GM18520 (cell line): ENCODE measurements at regions not wholly inside any gene's neighbourhood (a gene's known extent, or its start where the extent isn't known, plus 50 kb on each side); places are given as distances from the start of the nearest gene placed in this dataset.

Experiments used
- ATAC-seq: cut with Tn5 transposase; IDR thresholded peaks from one replicate; pipeline ENCODE4 v1.9.1; 2021; ENCODE audit not compliant: unreplicated experiment

GRCh38 chr5:173826086-173826427 lies 62.1 kb upstream of the CPEB4 start:
- ATAC-seq, result no peak

GRCh38 chr5:173826428-173827350 lies 61.5 kb upstream of the CPEB4 start:
- no peak for ATAC-seq

DNA sequence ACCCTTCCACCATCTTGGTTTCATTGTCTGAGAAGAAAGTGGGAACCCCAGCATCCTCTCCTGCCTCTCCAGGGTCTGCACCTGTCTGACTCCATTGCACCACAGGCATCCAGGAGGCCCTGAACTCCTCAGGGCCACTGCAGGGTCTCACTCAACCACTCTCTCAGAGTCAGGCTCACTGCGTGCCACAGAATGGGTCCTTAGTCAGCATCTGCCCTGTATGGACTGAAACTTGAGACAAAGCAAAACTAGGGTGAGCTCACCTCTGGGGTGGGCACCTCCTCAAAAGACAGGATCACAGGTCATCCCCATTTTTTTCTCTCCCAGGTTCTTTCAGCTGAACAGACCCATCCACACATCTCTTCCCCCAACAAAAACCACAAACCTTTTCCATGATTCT lies 59.2 kb upstream of the CPEB4 start:
- ATAC-seq, result no peak

DNA sequence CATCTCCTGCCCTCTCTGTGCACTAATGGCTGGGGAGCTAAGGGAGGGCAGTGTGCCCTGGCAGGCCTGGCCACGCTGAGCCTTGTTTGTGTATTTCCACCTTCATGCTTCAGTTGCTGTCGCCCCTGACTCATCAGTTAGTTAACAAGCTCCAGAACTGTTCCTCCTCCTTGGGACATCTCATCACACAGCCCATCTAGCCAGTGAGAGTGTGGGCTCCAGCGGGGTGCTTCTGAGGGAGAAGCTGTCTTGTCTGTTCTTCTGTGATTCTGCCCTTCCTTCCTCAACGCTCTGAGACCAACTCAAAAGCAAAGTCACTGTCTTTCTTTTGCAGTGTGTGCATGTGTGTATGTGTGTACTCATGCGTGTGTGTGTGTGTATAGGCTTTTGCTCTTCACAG lies 58.3 kb upstream of the CPEB4 start:
- peak; percentile 40 for ATAC-seq

DNA sequence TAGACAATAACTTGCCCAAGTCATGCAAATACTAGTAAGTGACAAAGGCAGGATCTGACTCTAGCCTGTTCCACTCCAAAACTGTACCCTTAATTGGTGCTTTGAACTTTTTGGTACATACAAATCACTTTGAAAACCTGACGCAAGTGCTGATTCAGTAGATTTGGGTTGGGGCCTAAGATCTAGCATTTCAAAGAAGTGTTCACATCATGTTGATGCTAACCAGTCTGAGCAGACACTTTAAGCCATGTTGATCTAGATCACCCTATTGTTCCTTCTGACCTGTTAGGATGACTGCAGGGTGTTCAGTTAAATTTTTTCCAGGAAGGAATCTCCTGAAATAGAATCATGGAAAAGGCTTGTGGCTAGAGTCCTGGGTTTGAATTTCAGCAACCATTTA lies 57.7 kb upstream of the CPEB4 start:
- peak; percentile 19 for ATAC-seq

DNA sequence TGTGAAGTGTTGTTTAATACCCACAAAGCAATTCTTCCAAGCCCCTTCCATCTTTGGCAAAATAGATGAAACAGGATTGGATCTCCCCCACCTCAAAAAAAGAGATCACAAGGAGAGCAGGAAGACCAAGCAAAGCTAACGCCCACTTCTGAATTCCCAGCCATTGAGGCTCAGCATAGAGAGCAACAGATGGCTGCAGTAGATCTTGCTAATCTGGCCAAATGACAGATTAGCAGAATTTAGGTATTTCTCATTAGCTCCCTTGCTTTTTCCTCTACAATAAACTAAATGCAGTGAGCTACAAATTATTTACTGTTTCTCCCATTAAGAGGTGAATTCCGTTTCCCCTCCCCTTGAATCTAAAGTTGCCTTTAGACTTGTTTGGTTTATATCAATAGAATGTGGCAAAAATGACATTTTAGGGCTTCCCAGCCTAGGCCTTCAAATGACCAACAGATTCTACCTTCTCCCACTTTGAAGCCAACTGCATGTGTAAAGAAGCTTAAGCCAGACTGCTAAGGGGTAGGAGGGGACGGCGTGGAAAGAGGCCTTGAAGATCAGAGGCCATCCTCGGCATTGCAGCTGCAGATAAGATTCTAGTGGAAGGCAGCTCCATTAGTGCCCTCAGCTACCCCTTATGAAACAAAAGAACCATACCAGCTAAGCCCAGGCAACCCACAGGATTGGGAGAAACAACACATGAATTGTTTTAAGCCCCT lies 56.8 kb upstream of the CPEB4 start:
- no peak for ATAC-seq

DNA sequence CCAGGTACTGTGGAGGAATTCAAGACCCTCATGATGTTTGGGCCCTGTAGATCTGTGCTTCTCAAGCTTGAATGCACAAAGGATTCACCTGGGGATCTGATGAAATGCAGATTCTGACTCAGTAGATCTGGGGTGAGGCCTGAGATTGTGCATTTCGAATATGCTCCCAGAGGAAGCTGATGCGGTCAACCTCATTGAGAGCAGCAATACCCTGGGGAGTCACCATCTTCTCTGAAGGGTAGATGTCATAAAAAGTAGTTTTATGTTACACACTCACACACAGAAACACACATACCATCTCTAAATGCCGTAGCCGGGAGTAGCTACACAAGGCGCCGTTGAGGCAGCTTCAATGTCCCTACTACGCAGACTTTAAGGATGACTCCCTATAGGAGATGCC lies 55.8 kb upstream of the CPEB4 start:
- no peak for ATAC-seq

GRCh38 chr5:173833196-173833985 lies 54.8 kb upstream of the CPEB4 start:
- no peak for ATAC-seq

- no peak for ATAC-seq
Observed at GRCh38 chr5:173834071-173834771, 53.9 kb upstream of the CPEB4 start.

DNA sequence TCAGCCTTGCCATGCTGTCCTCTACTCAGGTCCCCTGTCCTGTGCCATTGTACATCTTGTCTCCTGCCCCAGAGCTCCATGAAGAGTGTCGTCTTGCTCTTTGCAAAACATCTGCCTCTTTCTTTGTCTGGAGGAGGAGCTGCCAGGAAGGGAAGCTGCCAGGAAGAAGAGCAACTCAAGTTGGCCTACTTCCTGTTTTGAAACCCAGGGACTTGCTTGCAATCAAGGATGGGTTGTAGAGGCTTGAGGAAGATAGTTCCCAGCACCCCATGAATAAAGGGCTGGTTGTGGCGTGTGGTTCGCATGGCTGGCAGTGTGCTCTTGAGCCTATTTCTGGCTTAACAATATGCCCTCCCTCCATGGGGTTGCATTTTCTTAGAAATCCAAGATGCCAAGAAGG lies 53.0 kb upstream of the CPEB4 start:
- no peak for ATAC-seq

GRCh38 chr5:173835661-173836060 lies 52.5 kb upstream of the CPEB4 start:
- ATAC-seq, result no peak

- ATAC-seq, result no peak
Observed at GRCh38 chr5:173837654-173838053, 50.5 kb upstream of the CPEB4 start.
